ENCODE measurements at regions not wholly inside any gene's neighbourhood (a gene's known extent, or its start where the extent isn't known, plus 50 kb on each side); places are given as distances from the start of the nearest gene placed in this dataset.

DNA sequence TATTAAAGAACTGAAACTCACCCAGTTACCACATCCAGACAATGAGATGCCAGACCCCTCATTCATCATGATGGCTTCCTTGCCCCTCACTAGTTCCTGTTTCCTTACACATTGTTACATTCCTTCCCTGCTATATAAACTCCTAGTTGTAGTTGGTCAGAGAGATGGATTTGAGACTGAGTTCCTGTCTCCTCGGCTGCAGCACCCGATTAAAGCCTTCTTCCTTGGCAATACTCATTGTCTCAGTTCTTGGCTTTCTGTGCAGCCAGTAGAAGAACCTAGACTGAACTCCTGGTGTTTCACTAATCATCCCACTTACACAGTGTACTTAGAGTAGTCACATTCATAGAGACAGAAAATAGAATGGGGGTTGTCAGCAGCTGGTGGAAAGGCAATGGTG lies 324.7 kb downstream of the TRIML1 start:
- TF ChIP-seq POLR2AphosphoS5 (IDR thresholded peaks at IDR 0.05; ENCODE audit: insufficient read depth in 1 of 2, low read depth in 1 of 2), result no peak
- TF ChIP-seq, protein P1, sequence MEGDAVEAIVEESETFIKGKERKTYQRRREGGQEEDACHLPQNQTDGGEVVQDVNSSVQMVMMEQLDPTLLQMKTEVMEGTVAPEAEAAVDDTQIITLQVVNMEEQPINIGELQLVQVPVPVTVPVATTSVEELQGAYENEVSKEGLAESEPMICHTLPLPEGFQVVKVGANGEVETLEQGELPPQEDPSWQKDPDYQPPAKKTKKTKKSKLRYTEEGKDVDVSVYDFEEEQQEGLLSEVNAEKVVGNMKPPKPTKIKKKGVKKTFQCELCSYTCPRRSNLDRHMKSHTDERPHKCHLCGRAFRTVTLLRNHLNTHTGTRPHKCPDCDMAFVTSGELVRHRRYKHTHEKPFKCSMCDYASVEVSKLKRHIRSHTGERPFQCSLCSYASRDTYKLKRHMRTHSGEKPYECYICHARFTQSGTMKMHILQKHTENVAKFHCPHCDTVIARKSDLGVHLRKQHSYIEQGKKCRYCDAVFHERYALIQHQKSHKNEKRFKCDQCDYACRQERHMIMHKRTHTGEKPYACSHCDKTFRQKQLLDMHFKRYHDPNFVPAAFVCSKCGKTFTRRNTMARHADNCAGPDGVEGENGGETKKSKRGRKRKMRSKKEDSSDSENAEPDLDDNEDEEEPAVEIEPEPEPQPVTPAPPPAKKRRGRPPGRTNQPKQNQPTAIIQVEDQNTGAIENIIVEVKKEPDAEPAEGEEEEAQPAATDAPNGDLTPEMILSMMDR (IDR thresholded peaks at IDR 0.05), result no peak
